HG03280 (cell line): ENCODE measurements at regions not wholly inside any gene's neighbourhood (a gene's known extent, or its start where the extent isn't known, plus 50 kb on each side); places are given as distances from the start of the nearest gene placed in this dataset.

Experiments used
- ATAC-seq: cut with Tn5 transposase; IDR thresholded peaks from one replicate; pipeline ENCODE4 v1.9.1; 2021; ENCODE audit warnings: mild to moderate bottlenecking, moderate library complexity; ENCODE audit not compliant: unreplicated experiment

- ATAC-seq = no peak
These were observed 1210.4 kb downstream of the ADGRL3 start for GRCh38 chr4:62410371-62411003.

- no peak for ATAC-seq
These were observed 1208.3 kb downstream of the ADGRL3 start for GRCh38 chr4:62408454-62408853.

DNA sequence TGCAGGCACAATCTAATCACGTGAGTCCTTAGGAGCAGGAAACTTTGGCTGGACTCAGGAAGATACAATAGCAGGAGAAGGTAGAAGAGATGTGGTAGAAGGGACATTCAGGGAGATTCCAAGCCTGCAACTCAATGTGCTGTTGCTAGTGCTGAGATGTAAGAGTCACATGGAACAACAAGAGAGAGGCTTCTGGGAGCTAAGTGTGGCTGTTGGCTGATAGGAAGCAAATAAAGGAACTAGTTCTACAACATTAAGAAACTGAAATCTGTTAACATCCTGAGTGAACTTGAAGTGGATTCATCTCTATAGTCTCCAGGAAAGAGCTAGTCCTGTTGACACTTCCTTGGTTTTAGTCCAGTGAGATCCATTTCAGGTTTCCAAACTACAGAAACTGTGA lies 1207.4 kb downstream of the ADGRL3 start:
- no peak for ATAC-seq

DNA sequence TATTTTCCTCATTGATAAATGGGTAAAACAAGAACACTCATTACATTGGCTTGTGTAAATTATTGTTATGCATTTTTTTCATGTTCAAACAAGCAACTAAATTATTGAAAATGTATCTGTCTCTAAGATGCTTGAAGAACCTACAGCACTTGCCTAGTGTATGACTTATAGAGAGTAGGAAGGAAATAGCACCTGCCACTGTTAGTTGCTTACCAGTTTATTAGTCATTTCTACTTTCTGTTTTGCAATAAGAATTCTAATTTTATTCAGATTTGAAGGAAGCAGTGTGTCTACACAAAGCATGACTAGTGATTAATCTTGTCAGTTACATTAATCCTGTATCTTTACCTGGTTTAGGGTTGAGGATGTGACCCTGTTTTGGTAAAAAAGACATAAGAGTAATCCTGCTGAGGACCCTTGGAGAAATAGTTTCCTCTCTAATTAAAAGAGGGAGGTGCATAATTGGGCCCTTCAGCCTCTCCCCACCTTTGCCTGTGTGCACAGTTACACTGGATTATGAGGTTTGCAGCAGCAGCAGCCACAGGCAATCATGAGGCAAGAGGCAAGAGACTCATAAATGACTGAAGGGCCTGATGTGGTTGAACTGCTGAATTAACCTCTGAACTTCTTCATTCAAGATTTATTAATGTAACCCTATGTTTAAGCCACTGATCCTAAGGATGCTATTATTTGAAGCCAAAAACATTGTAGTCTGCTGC lies 1202.1 kb downstream of the ADGRL3 start:
- no peak for ATAC-seq

- no peak for ATAC-seq
These were observed 1199.1 kb downstream of the ADGRL3 start for GRCh38 chr4:62399242-62399641.

- ATAC-seq = no peak
These were observed 1198.2 kb downstream of the ADGRL3 start for GRCh38 chr4:62398318-62398717.

- ATAC-seq = no peak
These were observed 1194.6 kb downstream of the ADGRL3 start for GRCh38 chr4:62394766-62395165.

DNA sequence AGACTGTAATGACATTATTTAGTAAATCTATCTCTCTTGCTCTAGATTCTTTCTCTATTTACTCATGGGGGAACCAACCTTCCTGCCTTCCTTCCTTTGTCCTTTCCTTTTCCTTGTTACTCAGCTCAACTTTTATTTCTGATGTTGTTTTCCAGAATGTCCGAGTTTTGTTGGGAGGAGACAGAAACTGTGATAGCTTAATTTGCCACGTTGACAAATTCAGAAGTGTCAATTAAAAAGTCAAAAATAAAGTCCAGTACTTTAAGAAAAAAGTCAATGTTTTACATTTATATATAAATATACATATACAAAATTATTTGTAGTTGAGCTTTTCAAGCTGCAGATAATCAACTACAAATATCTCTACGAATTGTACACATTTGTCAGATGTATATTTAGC lies 1187.7 kb downstream of the ADGRL3 start:
- no peak for ATAC-seq

GRCh38 chr4:62377700-62378099 lies 1177.6 kb downstream of the ADGRL3 start:
- ATAC-seq = no peak

DNA sequence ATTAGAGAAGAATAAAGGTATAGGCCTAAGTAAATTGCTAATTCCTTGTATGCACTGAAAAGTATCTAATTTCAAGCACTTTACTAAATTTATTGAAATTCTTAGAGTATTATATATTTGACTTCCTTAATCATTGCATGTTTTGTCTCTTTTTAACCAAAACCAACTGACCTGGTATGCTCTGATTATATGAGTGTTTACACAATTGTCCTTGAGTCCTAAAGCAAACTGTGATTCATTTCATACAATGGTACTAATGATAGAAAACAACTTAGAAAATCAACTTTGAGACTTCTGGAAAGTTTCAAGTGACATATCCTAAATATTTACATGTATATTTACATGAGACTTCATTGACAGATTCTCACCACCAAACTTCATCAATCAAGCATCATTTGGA lies 1177.1 kb downstream of the ADGRL3 start:
- no peak for ATAC-seq

DNA sequence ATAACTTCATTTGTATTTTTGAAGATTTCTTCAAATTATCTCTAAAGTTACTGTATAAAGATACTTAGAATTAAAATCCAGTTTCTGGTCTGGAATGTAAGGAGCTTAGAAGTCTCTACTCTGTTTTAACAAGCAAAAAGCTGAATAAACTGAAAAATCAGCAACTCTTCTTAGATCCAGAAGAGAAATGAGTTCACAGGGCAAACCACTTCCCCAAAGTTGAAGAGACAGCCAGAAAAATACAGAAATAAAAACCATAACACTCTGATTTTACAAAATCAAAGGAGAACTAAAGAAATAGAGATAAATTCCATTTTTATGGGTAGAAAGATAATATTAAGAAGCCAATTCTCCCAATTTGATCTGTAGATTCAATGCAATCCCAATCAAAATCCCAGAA lies 1166.8 kb downstream of the ADGRL3 start:
- ATAC-seq = no peak

DNA sequence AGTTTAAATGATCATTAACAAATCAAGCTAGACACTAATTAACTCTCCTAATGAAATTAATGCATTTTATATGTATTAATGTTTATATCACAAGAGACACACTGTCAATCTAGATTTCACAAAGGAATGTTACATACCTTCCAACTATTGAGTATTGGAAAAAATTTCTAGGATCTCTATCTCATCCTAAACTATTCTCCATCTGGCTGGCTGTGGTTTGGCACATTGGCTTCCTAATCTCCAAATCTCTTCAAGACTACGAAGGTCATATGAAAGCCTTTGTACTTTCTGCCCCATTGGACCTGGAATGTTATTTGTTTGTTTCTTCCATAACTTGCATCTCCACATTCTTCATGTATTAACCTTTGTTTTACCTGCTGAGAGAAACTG lies 1160.0 kb downstream of the ADGRL3 start:
- ATAC-seq = no peak

DNA sequence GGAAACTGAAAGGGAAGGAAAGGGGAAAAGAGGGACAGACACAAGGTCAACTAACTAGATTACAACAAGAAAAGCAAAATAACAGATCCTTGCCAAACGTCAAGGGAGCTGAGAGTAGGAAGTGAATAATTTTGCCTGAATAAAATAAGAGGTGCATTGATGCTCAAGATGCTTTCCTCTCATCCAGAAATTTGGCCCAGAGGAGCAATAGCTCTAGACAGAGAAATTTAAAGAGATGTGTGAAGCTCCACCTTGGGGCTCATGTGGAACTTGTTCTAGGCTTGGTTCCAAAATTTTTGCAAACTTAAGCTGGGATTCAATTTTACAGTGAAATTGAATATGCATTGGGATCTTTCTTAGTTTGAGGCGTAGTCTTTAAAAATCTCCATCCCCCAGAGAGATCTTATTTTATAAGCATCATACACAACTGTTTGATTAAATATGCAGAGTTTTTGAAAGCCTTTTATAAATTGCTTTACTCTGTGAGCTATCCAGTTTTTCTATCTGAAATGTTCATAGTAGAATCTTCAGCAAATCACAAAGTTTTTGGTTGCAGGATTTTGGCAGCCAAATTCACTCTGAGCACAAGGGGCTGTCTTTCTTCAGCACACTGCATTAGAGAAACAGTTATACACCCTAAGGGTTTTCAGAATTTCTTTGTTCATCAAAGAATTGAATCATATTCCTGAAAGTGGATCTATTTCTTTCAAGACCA lies 1159.5 kb downstream of the ADGRL3 start:
- no peak for ATAC-seq

- ATAC-seq = no peak
These were observed 1144.8 kb downstream of the ADGRL3 start for GRCh38 chr4:62344915-62345314.

DNA sequence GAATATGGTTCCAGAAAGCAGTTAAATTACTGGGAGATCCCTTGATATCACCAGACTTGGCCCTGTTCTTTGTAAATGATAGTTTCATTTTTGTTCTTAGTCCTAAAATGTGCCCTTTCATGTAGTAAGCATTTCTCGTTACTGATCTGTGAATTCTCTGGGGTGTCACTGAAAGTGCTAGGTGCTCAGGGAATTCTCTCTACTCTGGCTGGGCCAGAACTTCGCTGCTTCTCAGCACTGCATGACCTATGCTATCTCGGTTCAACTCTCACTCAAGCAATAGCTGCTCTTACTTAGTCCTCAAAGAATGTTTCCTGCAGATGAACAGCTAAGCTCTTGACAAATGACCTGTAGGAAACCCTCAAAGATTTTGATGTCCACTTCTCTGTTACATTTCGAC lies 1144.3 kb downstream of the ADGRL3 start:
- ATAC-seq = no peak

DNA sequence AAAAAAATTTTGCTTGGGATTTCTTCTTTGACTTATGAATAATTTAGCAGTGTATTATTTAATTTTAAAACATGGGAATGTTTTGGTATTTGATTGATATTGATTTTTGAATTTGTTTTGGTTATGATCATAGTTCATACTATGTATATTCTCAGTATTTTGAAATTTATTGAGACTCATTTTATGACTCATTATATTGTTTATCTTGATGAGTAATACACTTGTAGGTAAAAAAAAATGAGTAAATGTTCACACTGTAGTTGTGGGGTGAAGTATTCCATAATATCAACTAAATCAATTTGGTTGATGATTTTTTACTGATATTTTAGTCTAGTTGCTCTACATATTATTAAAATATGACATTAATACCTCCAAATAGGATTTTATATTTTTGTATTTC lies 1142.2 kb downstream of the ADGRL3 start:
- no peak for ATAC-seq

DNA sequence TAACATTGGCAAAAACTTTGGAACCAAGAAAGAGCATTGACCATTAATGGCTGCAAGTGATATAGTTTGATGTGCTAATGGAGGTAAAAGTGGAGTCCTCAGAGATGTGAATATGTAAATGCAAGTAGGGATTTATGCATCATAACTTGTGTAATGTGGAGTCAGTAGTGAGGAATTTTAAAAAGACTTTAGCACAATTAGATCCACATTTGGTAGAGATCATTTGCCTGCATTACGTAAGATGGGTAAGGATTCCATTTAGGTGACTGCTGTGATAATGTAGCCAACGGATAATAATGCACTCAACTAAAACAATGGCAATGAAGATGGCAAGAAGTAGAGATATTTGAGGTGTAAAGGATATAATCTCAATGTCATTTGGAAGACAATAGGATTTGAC lies 1128.4 kb downstream of the ADGRL3 start:
- ATAC-seq = no peak

DNA sequence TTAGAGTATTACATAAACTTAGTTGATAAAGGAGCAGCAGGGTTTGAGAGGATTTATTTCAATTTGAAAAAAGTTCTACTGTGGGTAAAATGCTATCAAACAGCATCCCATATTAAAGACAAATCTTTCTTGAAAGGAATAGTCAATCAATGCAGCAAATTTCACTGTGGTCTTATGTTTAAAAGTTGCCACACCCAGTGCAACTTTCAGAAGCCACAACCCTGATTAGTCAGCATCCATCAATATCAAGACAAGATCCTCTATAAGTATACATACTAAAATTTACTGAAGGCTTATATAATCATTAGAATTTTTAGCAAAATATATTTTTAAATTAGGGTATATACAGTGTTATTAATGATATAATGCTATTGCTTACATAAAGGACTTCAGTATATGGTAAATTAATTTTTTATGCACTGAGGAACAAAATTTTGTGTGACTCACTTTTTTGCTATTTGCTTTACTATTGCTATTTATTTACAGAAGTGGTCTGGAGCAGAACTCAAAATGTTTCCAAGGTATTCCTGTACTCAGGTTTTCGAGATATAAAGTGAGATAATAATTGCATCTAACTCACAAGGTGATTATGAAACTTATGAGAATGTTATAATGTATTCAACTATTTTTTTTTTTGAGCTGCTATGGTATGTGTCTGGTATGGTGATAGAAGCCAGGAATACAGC lies 1127.6 kb downstream of the ADGRL3 start:
- no peak for ATAC-seq

GRCh38 chr4:62324215-62324614 lies 1124.1 kb downstream of the ADGRL3 start:
- ATAC-seq = no peak

DNA sequence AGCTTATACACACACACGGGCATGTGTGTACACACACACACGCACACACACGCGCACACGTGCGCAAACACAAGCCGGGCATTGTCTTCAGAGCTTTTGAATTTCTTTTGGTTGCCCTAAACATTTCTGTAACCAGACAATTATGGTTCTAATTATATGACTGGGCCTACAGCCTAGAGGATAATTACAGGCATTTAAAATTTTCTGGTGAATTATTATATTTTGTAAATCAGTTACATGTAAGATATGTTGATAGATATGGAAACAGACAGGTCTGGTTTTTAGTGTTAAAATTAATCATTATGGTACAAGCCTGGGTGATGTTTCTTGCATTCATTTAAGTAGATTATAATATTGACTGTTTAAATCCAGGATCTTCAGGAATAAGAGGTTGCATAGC lies 1120.5 kb downstream of the ADGRL3 start:
- no peak for ATAC-seq

GRCh38 chr4:62302710-62303109 lies 1102.6 kb downstream of the ADGRL3 start:
- no peak for ATAC-seq

- no peak for ATAC-seq
These were observed 1101.4 kb downstream of the ADGRL3 start for GRCh38 chr4:62301500-62301899.
